Neural cell (in vitro differentiated cells): ENCODE measurements at regions not wholly inside any gene's neighbourhood (a gene's known extent, or its start where the extent isn't known, plus 50 kb on each side); places are given as distances from the start of the nearest gene placed in this dataset.

ENCODE experiments used
- EP300 ChIP-seq: fragments of 450-650 bp; conservative IDR thresholded peaks from 2 replicates; pipeline ENCODE4 v1.6.1; 2014; ENCODE audit warnings: antibody characterized with exemption, mild to moderate bottlenecking, moderate library complexity; ENCODE audit not compliant: poor library complexity, severe bottlenecking
- EZH2 ChIP-seq: fragments of 200-600, 300-800 bp; shearing (Covaris generic), sonication (generic); IDR thresholded peaks from 2 replicates; pipeline ENCODE4 v1.6.1; 2014; ENCODE audit warnings: antibody characterized with exemption, low read length, borderline replicate concordance, mild to moderate bottlenecking; ENCODE audit not compliant: insufficient read depth, poor library complexity, severe bottlenecking
- MXI1 ChIP-seq: fragments of 450-650 bp; conservative IDR thresholded peaks from 2 replicates; pipeline ENCODE4 v1.6.1; 2014; ENCODE audit warnings: antibody characterized with exemption, mild to moderate bottlenecking; ENCODE audit not compliant: poor library complexity, severe bottlenecking
- POLR2AphosphoS5 ChIP-seq: IDR thresholded peaks from 2 replicates; pipeline ENCODE4 v1.6.1; 2012
- RAD21 ChIP-seq: fragments of 450-650 bp; conservative IDR thresholded peaks from 2 replicates; pipeline ENCODE4 v1.6.1; 2014; ENCODE audit warnings: antibody characterized with exemption, mild to moderate bottlenecking, moderate library complexity
- SMC3 ChIP-seq: fragments of 450-650 bp; conservative IDR thresholded peaks from 2 replicates; pipeline ENCODE4 v1.6.1; 2014; ENCODE audit warnings: antibody characterized with exemption, mild to moderate bottlenecking, moderate library complexity; ENCODE audit not compliant: poor library complexity
- TAF1 ChIP-seq: IDR thresholded peaks from 2 replicates; pipeline ENCODE4 v1.6.1; 2012; ENCODE audit warnings: low read depth
- TF ChIP-seq, protein P1 (sequence below): fragments of 450-650 bp; IDR thresholded peaks from 2 replicates; pipeline ENCODE4 v1.5.1; 2014; ENCODE audit warnings: antibody characterized with exemption, mild to moderate bottlenecking, moderate library complexity; ENCODE audit not compliant: poor library complexity, severe bottlenecking
- TF ChIP-seq, protein P2 (sequence below): IDR thresholded peaks from 2 replicates; pipeline ENCODE4 v1.6.1; 2012; ENCODE audit warnings: borderline replicate concordance

DNA sequence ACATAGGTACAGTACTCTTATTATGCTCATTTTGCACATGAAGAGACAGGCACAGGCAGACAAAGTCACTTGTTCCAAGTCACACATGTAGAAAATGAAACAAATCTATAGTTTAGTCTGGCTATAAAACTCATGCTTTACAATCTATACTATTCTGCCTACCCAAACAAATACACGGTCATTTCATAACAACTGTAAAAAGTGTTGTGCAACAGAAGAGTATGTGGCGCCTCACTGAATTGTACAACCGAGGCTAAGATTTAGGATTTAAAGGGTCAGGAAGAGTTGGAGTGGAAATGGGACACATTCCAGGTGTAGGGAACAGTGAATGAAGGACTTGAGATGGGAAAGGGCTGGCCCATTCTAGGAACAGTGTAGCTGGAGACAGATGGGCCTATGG is 82.9 kb upstream of the TRIO start:
- TF ChIP-seq, protein P1, sequence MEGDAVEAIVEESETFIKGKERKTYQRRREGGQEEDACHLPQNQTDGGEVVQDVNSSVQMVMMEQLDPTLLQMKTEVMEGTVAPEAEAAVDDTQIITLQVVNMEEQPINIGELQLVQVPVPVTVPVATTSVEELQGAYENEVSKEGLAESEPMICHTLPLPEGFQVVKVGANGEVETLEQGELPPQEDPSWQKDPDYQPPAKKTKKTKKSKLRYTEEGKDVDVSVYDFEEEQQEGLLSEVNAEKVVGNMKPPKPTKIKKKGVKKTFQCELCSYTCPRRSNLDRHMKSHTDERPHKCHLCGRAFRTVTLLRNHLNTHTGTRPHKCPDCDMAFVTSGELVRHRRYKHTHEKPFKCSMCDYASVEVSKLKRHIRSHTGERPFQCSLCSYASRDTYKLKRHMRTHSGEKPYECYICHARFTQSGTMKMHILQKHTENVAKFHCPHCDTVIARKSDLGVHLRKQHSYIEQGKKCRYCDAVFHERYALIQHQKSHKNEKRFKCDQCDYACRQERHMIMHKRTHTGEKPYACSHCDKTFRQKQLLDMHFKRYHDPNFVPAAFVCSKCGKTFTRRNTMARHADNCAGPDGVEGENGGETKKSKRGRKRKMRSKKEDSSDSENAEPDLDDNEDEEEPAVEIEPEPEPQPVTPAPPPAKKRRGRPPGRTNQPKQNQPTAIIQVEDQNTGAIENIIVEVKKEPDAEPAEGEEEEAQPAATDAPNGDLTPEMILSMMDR, result no peak
- TF ChIP-seq POLR2AphosphoS5 (no peak), EP300 (no peak), SMC3 (no peak), MXI1 (no peak), TAF1 (no peak), EZH2 (no peak), RAD21 (no peak)
- TF ChIP-seq, protein P2, sequence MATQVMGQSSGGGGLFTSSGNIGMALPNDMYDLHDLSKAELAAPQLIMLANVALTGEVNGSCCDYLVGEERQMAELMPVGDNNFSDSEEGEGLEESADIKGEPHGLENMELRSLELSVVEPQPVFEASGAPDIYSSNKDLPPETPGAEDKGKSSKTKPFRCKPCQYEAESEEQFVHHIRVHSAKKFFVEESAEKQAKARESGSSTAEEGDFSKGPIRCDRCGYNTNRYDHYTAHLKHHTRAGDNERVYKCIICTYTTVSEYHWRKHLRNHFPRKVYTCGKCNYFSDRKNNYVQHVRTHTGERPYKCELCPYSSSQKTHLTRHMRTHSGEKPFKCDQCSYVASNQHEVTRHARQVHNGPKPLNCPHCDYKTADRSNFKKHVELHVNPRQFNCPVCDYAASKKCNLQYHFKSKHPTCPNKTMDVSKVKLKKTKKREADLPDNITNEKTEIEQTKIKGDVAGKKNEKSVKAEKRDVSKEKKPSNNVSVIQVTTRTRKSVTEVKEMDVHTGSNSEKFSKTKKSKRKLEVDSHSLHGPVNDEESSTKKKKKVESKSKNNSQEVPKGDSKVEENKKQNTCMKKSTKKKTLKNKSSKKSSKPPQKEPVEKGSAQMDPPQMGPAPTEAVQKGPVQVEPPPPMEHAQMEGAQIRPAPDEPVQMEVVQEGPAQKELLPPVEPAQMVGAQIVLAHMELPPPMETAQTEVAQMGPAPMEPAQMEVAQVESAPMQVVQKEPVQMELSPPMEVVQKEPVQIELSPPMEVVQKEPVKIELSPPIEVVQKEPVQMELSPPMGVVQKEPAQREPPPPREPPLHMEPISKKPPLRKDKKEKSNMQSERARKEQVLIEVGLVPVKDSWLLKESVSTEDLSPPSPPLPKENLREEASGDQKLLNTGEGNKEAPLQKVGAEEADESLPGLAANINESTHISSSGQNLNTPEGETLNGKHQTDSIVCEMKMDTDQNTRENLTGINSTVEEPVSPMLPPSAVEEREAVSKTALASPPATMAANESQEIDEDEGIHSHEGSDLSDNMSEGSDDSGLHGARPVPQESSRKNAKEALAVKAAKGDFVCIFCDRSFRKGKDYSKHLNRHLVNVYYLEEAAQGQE, result no peak
